ENCODE measurements at regions not wholly inside any gene's neighbourhood (a gene's known extent, or its start where the extent isn't known, plus 50 kb on each side); places are given as distances from the start of the nearest gene placed in this dataset.

- ChIA-PET CTCF (interaction anchor here (1.0 kb wide), 1 partner anchor 10 kb away, joined by 3 read pairs; no protein-coding TSS in a partner anchor), POLR2A (no interaction called here)
- intact Hi-C loops (cut with micrococcal nuclease), result no loop called here
- DNase-seq (ENCODE audit: low read depth, low spot score), result no peak
- Histone ChIP-seq H3K9me3 (replicated peaks; ENCODE audit: control insufficient read depth, insufficient read depth, low read length) (no peaks in the 10 kb centered on the region), H3K9me1 (replicated peaks; ENCODE audit: control insufficient read depth, extremely low read depth, insufficient read depth, low read length) (no peaks in the 10 kb centered on the region), H2AFZ (ENCODE audit: low read depth, low read length) (no peak overlapping the region), H3K4me2 (ENCODE audit: insufficient read depth, low read length) (no peak overlapping the region), H3K27ac (ENCODE audit: insufficient read depth, low read depth, low read length) (no peak overlapping the region), H3K27me3 (ENCODE audit: control insufficient read depth in 2 of 2, insufficient read depth in 2 of 2, low read length in 2 of 2) (no peaks in the 10 kb centered on the region), H3K4me1 (ENCODE audit: control insufficient read depth, extremely low read depth, insufficient read depth, low read length) (no peaks in the 10 kb centered on the region), H3K79me2 (ENCODE audit: control insufficient read depth, insufficient read depth, low read length) (no peaks in the 10 kb centered on the region), H3K9ac (replicated peaks; ENCODE audit: extremely low read depth, insufficient read depth, low read length) (no peak overlapping the region), H3K36me3 (ENCODE audit: control insufficient read depth in 2 of 2, extremely low read depth in 1 of 2, insufficient read depth in 2 of 2, low read length in 2 of 2) (no peaks in the 10 kb centered on the region), H3K4me3 (replicated peaks in 1 of 3; ENCODE audit: insufficient read depth in 1 of 3, low read depth in 1 of 3, low read length in 3 of 3) (no peak overlapping the region), H4K20me1 (replicated peaks; ENCODE audit: control insufficient read depth, extremely low read depth, insufficient read depth, low read length) (no peaks in the 10 kb centered on the region)
- no peak for FAIRE-seq
- dilution Hi-C loops (cut with MboI; ENCODE audit: extremely low pct_ligation_motif_present, low sequenced_read_pairs), result no loop called here
- BruUV-seq (replicated peaks), result no TSS peak
- TF ChIP-seq EZH2 (IDR thresholded peaks at IDR 0.05; ENCODE audit: borderline replicate concordance, low read depth, low read length, severe bottlenecking), result no peak
- TF ChIP-seq CTCF (IDR thresholded peaks at IDR 0.05; ENCODE audit: extremely low read depth in 1 of 2, insufficient read depth in 1 of 2, low read depth in 1 of 2, low read length in 2 of 2), result no peak
- no peak for TF ChIP-seq MYC (IDR thresholded peaks at IDR 0.05; ENCODE audit: low read depth, low read length)
- no peak for TF ChIP-seq POLR2A (IDR thresholded peaks at IDR 0.05; ENCODE audit: low read depth, low read length)
- no peak for TF ChIP-seq MAX (IDR thresholded peaks at IDR 0.05; ENCODE audit: insufficient read depth, insufficient read length)
- no peak for TF ChIP-seq POLR2AphosphoS5 (IDR thresholded peaks at IDR 0.05; ENCODE audit: insufficient read depth, low read depth, low read length)
- no peak for TF ChIP-seq JUN (IDR thresholded peaks at IDR 0.05; ENCODE audit: borderline replicate concordance, insufficient read depth, insufficient read length, low read depth)
These were observed 543.3 kb upstream of the CHORDC1 start for GRCh38 chr11:90766121-90766520.

All from endothelial cell of umbilical vein (primary cell).